NCI-H1105 treated with DMSO at 0.1 percent for 48 hours (cell line): ENCODE measurements at regions not wholly inside any gene's neighbourhood (a gene's known extent, or its start where the extent isn't known, plus 50 kb on each side); places are given as distances from the start of the nearest gene placed in this dataset.
A peak's percentile ranks its signal among the peaks of the same experiment; 100 is the strongest.
"Not testable (repeated sequence)": the region's sequence is repeated elsewhere in the genome, so short reads cannot be mapped to it uniquely, and the experiment has no call there.

ENCODE experiments used
- DNase-seq: peaks from one replicate; lab custom pipeline; 2025; lab: John Stamatoyannopoulos, UW

- DNase-seq, result no peak
These were observed 362.2 kb downstream of the SMARCA1 start for GRCh38 chrX:129161108-129161507.

- DNase-seq, result no peak
These were observed 364.8 kb downstream of the SMARCA1 start for GRCh38 chrX:129158505-129158904.

GRCh38 chrX:129145840-129146272 lies 377.4 kb downstream of the SMARCA1 start:
- no peak for DNase-seq

- no peak for DNase-seq
These were observed 377.9 kb downstream of the SMARCA1 start for GRCh38 chrX:129145385-129145784.

GRCh38 chrX:129144172-129145038 lies 378.9 kb downstream of the SMARCA1 start:
- no peak for DNase-seq

- DNase-seq, result peak; percentile 83
These were observed 383.3 kb downstream of the SMARCA1 start for GRCh38 chrX:129139837-129140598.

- no peak for DNase-seq
These were observed 398.0 kb downstream of the SMARCA1 start for GRCh38 chrX:129125122-129125914.

- DNase-seq, result no peak
These were observed 399.5 kb downstream of the SMARCA1 start for GRCh38 chrX:129123795-129124194.

- DNase-seq, result no peak
These were observed 406.4 kb downstream of the SMARCA1 start for GRCh38 chrX:129116676-129117470.

GRCh38 chrX:129115935-129116334 lies 407.4 kb downstream of the SMARCA1 start:
- DNase-seq, result no peak

- DNase-seq, result peak; percentile 2
These were observed 408.2 kb downstream of the SMARCA1 start for GRCh38 chrX:129115104-129115503.

- DNase-seq, result no peak
These were observed 412.1 kb downstream of the SMARCA1 start for GRCh38 chrX:129111081-129111798.

GRCh38 chrX:129108936-129109335 lies 414.4 kb downstream of the SMARCA1 start:
- DNase-seq, result peak; percentile 93

- no peak for DNase-seq
These were observed 424.1 kb downstream of the SMARCA1 start for GRCh38 chrX:129099207-129099606.

- DNase-seq, result no peak
These were observed 425.6 kb downstream of the SMARCA1 start for GRCh38 chrX:129097668-129098067.

- no peak for DNase-seq
These were observed 429.6 kb downstream of the SMARCA1 start for GRCh38 chrX:129093706-129094105.

GRCh38 chrX:129092757-129093156 lies 430.5 kb downstream of the SMARCA1 start:
- DNase-seq, result no peak

- no peak for DNase-seq
These were observed 431.0 kb downstream of the SMARCA1 start for GRCh38 chrX:129092242-129092641.

GRCh38 chrX:129091097-129091496 lies 432.2 kb downstream of the SMARCA1 start:
- DNase-seq, result peak; percentile 29

GRCh38 chrX:129086802-129087201 lies 436.5 kb downstream of the SMARCA1 start:
- no peak for DNase-seq

- DNase-seq, result not testable (repeated sequence)
These were observed 439.0 kb downstream of the SMARCA1 start for GRCh38 chrX:129084291-129084690.
